Endothelial cell of umbilical vein (primary cell): ENCODE measurements at regions not wholly inside any gene's neighbourhood (a gene's known extent, or its start where the extent isn't known, plus 50 kb on each side); places are given as distances from the start of the nearest gene placed in this dataset.

ENCODE experiments used
- CTCF ChIP-seq, 2 donors: IDR thresholded peaks; 1 replicate in 1 of 2; 2 replicates in 1 of 2; pipeline ENCODE4 v1.5.1; 2011; ENCODE audit warnings: low read length in 2 of 2, mild to moderate bottlenecking in 2 of 2, moderate library complexity in 2 of 2, control low read depth in 1 of 2, inconsistent platforms in 1 of 2, low read depth in 1 of 2; ENCODE audit not compliant: insufficient read depth in 1 of 2; ENCODE audit errors: extremely low read depth in 1 of 2
- EZH2 ChIP-seq: IDR thresholded peaks from 2 replicates; pipeline ENCODE4 v1.6.1; 2012; ENCODE audit warnings: borderline replicate concordance, low read depth, mild to moderate bottlenecking, moderate library complexity, low read length, inconsistent platforms; ENCODE audit not compliant: severe bottlenecking
- FOS ChIP-seq: IDR thresholded peaks from 2 replicates; pipeline ENCODE4 v1.6.1; 2011; ENCODE audit warnings: mild to moderate bottlenecking, low read length, moderate library complexity, borderline replicate concordance; ENCODE audit not compliant: insufficient read depth
- GATA2 ChIP-seq: IDR thresholded peaks from 2 replicates; pipeline ENCODE4 v1.7.0; 2011; ENCODE audit warnings: low read depth, mild to moderate bottlenecking, moderate library complexity, mixed read lengths, low read length; ENCODE audit not compliant: insufficient read length, insufficient read depth
- JUN ChIP-seq: IDR thresholded peaks from 2 replicates; pipeline ENCODE4 v1.6.1; 2011; ENCODE audit warnings: borderline replicate concordance, low read depth; ENCODE audit not compliant: insufficient read length, insufficient read depth
- MAX ChIP-seq: IDR thresholded peaks from 2 replicates; pipeline ENCODE4 v1.6.1; 2011; ENCODE audit not compliant: insufficient read depth, insufficient read length
- MYC ChIP-seq: IDR thresholded peaks from one replicate; pipeline ENCODE4 v1.6.1; 2011; ENCODE audit warnings: mild to moderate bottlenecking, low read depth, low read length
- POLR2A ChIP-seq: IDR thresholded peaks from 2 replicates; pipeline ENCODE4 v1.6.1; 2012; ENCODE audit warnings: low read depth, mild to moderate bottlenecking, control low read depth, low read length
- POLR2AphosphoS5 ChIP-seq: IDR thresholded peaks from 2 replicates; pipeline ENCODE4 v1.6.1; 2012; ENCODE audit warnings: low read depth, mild to moderate bottlenecking, control low read depth, low read length, moderate library complexity; ENCODE audit not compliant: insufficient read depth

GRCh38 chrY:21005531-21005930 is 249.6 kb downstream of the RPS4Y2 start:
- TF ChIP-seq EZH2 (no peak), CTCF (IDR thresholded peaks at IDR 0.05; ENCODE audit: extremely low read depth in 1 of 2, insufficient read depth in 1 of 2, low read depth in 1 of 2, low read length in 2 of 2) (no peak), POLR2AphosphoS5 (no peak), POLR2A (no peak), MYC (no peak), MAX (no peak), FOS (no peak), GATA2 (no peak), JUN (no peak)
